ENCODE measurements at regions not wholly inside any gene's neighbourhood (a gene's known extent, or its start where the extent isn't known, plus 50 kb on each side); places are given as distances from the start of the nearest gene placed in this dataset.
A peak's percentile ranks its signal among the peaks of the same experiment; 100 is the strongest.

DNA sequence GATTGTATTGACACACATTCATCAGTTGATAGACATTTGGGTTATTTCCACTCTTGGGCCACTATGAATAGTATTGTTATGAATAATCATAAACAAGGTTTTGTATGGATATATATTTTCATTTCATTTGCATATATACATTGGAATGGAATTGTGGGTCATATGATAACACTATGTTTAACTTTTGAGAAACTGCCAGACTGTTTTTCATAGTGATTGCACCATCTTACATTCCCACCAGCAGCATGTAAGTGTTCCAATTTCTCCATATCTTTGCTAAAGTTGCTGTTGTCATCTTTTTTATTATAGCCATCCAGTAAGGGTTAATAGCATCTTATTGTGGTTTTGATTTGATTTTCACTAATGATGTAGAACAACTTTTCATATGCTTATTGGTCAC, 198.5 kb upstream of the PPFIA2 start:
- DNase-seq (ENCODE audit: low spot score): no peak

GRCh38 chr12:81956468-81956860, 197.3 kb upstream of the PPFIA2 start:
- DNase-seq (ENCODE audit: low spot score): no peak

DNA sequence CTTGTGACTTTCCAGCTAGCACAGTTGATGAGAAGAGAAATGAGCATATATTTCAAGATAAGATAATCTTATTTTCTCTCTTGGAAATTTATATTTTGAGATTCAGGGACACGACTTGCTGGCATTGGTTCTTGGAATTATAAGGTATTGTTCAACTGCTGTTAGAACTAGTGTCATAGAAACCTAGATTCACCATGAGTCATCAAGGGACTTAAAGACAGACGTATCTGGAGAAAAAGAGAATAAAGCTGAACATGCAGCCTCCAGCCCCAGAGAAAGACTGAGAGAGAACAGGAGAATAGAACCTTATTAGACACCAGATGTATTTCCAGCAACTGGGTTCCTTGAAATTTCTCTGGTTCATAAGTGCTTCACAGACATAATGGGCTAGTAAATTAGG, 194.4 kb upstream of the PPFIA2 start:
- DNase-seq (ENCODE audit: low spot score): no peak

DNA sequence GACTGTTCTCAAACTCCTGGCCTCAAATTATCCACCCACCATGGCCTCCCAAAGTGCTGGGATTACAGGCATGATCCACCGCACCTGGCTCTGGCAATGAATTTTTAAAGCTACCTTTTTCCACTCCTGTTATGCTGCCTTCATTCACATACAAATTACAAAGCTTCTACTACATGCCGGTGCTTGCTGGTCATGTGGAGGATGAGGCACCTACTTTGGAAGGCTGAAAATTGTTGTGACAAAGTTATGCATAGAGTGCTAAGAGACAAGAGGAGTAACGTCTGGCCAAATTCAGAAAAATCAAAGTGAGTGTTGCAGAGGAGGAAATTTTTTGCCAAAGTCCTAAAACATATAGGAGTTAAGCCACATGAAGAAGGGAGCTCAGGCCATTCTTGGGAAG, 191.7 kb upstream of the PPFIA2 start:
- DNase-seq (ENCODE audit: low spot score): no peak

GRCh38 chr12:81949841-81950308, 190.7 kb upstream of the PPFIA2 start:
- no peak for DNase-seq (ENCODE audit: low spot score)

DNA sequence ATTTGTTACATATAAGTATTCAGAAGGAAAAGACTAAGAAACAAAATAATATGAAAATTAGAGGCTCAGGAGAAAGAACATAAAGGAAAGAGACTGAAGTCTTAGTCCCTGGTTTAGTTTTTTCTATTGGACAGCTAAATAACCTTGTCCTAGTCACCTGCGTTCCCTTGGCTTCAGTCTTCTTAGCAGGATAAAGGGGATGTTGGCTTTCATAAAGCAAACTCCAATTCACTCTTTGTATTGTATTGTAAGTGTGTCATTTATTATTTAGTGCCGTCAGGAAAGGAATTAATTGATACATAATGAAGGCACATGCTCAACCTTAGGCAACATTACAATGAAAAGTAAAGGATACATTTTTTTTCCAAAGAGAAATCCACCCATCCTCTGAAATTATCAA, 190.3 kb upstream of the PPFIA2 start:
- DNase-seq (ENCODE audit: low spot score): no peak

GRCh38 chr12:81944886-81945285, 185.7 kb upstream of the PPFIA2 start:
- DNase-seq (ENCODE audit: low spot score): no peak

GRCh38 chr12:81942594-81942993, 183.4 kb upstream of the PPFIA2 start:
- DNase-seq (ENCODE audit: low spot score): no peak

- DNase-seq (ENCODE audit: low spot score): no peak
Measured at GRCh38 chr12:81930037-81930436, 170.9 kb upstream of the PPFIA2 start.

DNA sequence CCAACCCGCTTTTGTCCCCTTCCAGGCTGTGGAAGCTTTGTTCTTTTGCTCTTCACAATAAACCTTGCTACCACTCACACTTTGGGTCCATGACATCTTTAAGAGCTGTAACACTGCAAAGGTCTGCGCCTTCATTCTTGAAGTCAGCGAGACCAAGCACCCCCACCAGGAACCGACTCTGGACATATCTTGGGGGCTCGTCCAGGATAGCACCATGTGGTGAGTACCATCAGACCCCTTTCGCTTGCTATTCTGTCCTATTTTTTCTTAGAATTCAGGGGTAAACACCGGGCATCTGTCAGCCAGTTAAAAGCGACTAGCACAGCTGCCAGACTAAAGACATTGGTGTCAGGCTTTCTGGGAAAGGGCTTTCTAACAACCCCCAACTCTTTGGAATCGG, 137.6 kb upstream of the PPFIA2 start:
- DNase-seq (ENCODE audit: low spot score): no peak

GRCh38 chr12:81888961-81889360, 129.8 kb upstream of the PPFIA2 start:
- DNase-seq (ENCODE audit: low spot score): peak; percentile 47

GRCh38 chr12:81888106-81888740, 129.1 kb upstream of the PPFIA2 start:
- DNase-seq (ENCODE audit: low spot score): no peak

GRCh38 chr12:81874586-81874985, 115.4 kb upstream of the PPFIA2 start:
- DNase-seq (ENCODE audit: low spot score): no peak

DNA sequence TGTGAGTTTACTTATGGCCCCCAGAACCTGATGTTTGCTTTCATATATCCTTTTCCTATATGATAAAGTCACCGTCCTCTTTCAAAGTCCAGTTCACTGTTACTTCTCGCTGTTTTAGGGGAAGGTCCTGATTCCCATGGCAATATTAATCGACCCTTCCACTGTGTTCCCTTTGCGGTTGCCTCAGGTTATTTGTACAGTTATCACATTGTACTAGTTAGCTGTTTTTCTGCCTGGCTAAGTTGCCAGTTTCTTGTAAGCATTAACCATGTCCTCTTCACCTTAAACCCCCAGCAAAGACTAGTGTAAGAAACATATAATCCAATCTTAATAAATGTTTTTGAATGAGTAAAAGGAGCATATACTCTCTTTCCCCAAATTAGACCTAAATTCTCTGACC, 115.0 kb upstream of the PPFIA2 start:
- DNase-seq (ENCODE audit: low spot score): no peak

DNA sequence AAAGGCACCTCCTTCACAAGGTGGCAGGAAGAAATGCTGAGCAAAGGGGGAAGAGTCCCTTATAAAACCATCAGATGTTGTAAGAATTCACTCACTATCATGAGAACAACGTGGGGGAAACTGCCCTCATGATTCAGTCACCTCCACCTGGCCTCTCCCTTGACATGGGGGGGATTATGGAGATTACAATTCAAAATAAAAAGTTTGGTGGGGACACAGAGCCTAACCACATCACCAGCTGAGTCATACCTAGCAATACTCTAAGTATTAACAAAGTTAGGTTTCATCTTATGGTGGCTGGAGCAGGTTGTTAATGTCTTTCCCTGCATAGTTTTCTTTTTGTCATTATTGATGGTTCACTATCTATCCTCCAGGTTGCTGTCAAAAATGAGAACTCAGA, 113.2 kb upstream of the PPFIA2 start:
- DNase-seq (ENCODE audit: low spot score): no peak

DNA sequence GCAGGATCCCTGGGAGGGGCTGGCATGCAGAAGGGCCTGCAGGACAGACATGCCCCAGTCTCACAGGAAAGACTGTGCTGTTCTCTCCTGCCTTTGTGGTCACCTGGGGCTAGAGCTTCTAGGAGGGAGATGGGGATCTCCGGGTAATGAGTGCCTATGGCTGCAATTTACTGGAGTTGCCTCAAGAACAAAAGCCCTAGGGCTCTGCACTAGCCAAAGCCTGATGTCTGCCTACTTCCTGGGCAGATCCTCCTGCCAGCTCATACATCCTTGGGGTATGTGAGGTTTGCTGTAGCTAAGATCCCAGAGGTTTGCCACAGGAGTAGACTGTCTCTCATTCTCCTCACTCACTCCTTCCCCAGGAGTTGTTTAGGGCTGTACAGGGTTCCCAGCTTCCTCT, 106.9 kb upstream of the PPFIA2 start:
- no peak for DNase-seq (ENCODE audit: low spot score)

DNA sequence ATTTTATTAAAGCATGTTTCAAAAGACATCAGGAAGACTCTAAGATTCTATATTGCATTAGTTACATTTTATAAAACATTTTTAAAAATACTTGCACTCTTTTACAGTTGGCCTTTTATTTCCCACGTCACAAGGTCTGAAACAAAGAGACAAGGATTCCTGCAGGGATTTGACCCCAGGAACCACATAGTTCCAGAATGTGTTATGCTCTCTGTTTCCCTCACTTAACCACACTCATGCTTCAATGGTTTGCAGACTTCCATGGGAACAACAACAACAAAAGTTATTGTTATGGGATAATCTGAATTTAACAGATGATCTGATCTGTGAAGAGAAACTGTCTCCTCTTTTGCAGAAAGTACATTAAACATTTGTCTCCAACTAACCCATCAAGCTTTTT, 104.3 kb upstream of the PPFIA2 start:
- DNase-seq (ENCODE audit: low spot score): no peak

- DNase-seq (ENCODE audit: low spot score): peak; percentile 29
Measured at GRCh38 chr12:81859521-81859920, 100.4 kb upstream of the PPFIA2 start.

DNA sequence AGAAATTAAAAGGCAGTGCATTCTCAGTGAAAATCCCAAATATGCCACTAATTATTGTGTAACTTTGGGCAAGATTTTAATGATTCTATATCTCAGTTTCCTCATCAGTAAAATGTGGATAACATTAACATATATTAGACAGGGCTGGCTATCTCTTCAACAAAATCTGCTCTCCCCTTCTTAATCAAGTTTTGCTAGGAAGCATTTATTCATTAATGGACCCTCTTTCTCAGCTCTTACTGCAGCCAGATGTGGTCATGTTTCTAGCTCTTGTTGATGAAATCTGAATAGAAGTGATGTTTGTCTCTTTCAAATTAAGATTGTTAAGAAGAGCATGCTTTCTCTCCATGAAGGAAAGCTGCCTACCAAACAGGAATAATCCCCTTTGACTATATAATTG, 84.4 kb upstream of the PPFIA2 start:
- no peak for DNase-seq (ENCODE audit: low spot score)

DNA sequence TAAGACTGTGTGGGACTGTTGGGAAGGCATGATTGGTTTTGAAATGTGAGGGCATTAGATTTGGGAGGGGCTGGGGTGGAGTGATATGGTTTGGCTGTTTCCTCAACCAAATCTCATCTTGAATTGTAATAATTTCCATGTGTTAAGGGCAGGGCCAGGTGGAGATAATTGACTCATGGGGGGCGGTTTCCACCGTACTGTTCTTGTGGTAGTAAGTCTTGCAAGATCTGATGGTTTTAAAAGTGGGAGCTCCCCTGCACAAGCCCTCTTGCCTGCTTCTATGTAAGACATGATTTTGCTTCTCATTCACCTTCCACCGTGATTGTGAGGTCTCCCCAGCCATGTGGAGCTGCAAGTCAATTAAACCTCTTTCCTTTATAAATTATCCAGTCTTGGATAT, 76.6 kb upstream of the PPFIA2 start:
- DNase-seq (ENCODE audit: low spot score): no peak

GRCh38 chr12:81819991-81820633, 61.0 kb upstream of the PPFIA2 start:
- DNase-seq (ENCODE audit: low spot score): no peak

- no peak for DNase-seq (ENCODE audit: low spot score)
Measured at GRCh38 chr12:81815611-81816010, 56.5 kb upstream of the PPFIA2 start.

GRCh38 chr12:81811778-81812125, 52.6 kb upstream of the PPFIA2 start:
- no peak for DNase-seq (ENCODE audit: low spot score)

DNA sequence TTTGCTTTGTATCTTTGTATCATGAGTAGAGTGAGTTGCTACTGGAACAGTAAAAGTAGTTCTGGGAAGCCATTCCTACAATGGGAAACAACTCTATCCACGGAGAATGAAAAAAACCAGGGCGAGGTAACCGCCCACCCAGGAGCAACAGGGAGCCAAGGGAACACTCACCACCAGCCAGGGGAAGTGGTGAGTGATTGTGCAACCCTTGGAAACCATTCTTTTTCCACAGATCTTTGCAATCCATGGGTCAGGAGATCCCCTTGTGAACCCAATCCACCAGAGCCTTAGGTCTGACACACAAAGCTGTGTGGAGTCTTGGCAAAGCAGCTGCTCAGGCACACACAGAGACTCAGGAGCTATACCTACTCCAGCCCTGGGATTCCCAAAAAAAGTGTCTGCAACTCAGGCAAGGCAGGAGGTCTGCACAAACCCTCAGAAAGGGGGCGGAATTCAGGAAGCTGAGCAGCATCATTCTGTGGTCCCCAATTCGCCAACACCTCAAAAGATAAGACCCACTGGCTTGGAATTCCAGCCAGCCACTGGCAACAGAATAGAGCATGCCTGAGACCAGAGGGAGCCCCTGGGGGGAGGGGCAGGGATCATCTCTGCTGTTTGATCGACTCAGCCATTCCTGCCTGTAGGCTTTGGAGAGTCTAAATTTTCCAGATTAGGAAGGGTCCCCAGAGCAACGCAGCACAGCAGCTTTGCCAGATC, 52.1 kb upstream of the PPFIA2 start:
- DNase-seq (ENCODE audit: low spot score): no peak

All from D341Med (cell line).